Loucy (cell line): ENCODE measurements at regions not wholly inside any gene's neighbourhood (a gene's known extent, or its start where the extent isn't known, plus 50 kb on each side); places are given as distances from the start of the nearest gene placed in this dataset.
A peak's percentile ranks its signal among the peaks of the same experiment; 100 is the strongest.

ENCODE experiments used
- H2AFZ ChIP-seq: fragments of 200-600 bp; sonication (generic); 2 replicates; pipeline ENCODE4 v1.6.0; 2016; ENCODE audit warnings: antibody characterized with exemption, mild to moderate bottlenecking, low read length, moderate library complexity
- H3F3A ChIP-seq: fragments of 200-600 bp; 2 replicates; pipeline ENCODE4 v1.6.0; 2016; ENCODE audit warnings: antibody characterized with exemption, low read depth, mild to moderate bottlenecking
- H3K27me3 ChIP-seq: fragments of 200-600 bp; sonication (generic); 2 replicates; pipeline ENCODE4 v1.6.1; 2014; ENCODE audit warnings: low read length, mild to moderate bottlenecking; ENCODE audit not compliant: insufficient read depth, poor library complexity, severe bottlenecking
- H3K36me3 ChIP-seq: fragments of 200-600 bp; sonication (generic); 2 replicates; pipeline ENCODE4 v1.6.1; 2016; ENCODE audit warnings: low read length; ENCODE audit not compliant: insufficient read depth
- H3K4me1 ChIP-seq: fragments of 200-600 bp; sonication (generic); 2 replicates; pipeline ENCODE4 v1.5.1; 2014; ENCODE audit warnings: low read length, mild to moderate bottlenecking; ENCODE audit not compliant: insufficient read depth, poor library complexity, severe bottlenecking
- H3K4me2 ChIP-seq: fragments of 200-600 bp; sonication (generic); 2 replicates; pipeline ENCODE4 v1.6.0; 2014; ENCODE audit warnings: antibody characterized with exemption, low read length, low read depth, mild to moderate bottlenecking; ENCODE audit not compliant: poor library complexity, severe bottlenecking
- H3K4me3 ChIP-seq: fragments of 200-600 bp; sonication (generic); 2 replicates; pipeline ENCODE4 v1.5.1; 2014; ENCODE audit warnings: low read length, mild to moderate bottlenecking, mixed read lengths; ENCODE audit not compliant: poor library complexity, severe bottlenecking
- H3K79me2 ChIP-seq: fragments of 200-600 bp; sonication (generic); 2 replicates; pipeline ENCODE4 v1.6.1; 2014; ENCODE audit warnings: low read length; ENCODE audit not compliant: insufficient read depth
- H3K9ac ChIP-seq: fragments of 200-600 bp; sonication (generic); 2 replicates; pipeline ENCODE4 v1.6.0; 2014; ENCODE audit warnings: mild to moderate bottlenecking, low read depth, low read length, moderate library complexity; ENCODE audit not compliant: poor library complexity, severe bottlenecking
- H3K9me2 ChIP-seq: fragments of 200-600 bp; sonication (generic); replicated peaks from 2 replicates; pipeline ENCODE4 v1.6.1; 2016; ENCODE audit warnings: low read depth, low read length, mixed read lengths
- H3K9me3 ChIP-seq: fragments of 200-600 bp; sonication (generic); 2 replicates; pipeline ENCODE4 v1.6.1; 2014; ENCODE audit warnings: mild to moderate bottlenecking, antibody characterized with exemption, low read length, low read depth; ENCODE audit not compliant: insufficient read depth
- H4K20me1 ChIP-seq: fragments of 200-600 bp; sonication (generic); 2 replicates; pipeline ENCODE4 v1.6.0; 2014; ENCODE audit warnings: antibody characterized with exemption, low read length, mild to moderate bottlenecking; ENCODE audit not compliant: insufficient read depth, poor library complexity, severe bottlenecking
- CTCF ChIP-seq: fragments of 200-600 bp; sonication (generic); conservative IDR thresholded peaks from 2 replicates; pipeline ENCODE4 v1.5.1; 2014; ENCODE audit warnings: mild to moderate bottlenecking, antibody characterized with exemption, low read length
- EZH2phosphoT487 ChIP-seq: fragments of 200-600 bp; IDR thresholded peaks from 2 replicates; pipeline ENCODE4 v1.6.1; 2018; ENCODE audit warnings: antibody characterized with exemption, mild to moderate bottlenecking, moderate library complexity, borderline replicate concordance

GRCh38 chr5:167947306-167947705, 344.1 kb upstream of the WWC1 start:
- Histone ChIP-seq H3K4me3 (no peak overlapping the region), H3K36me3 (no peaks in the 10 kb centered on the region), H3F3A (peaks cover 3% of the 10 kb centered on the region; the same call in 1 of the 2 replicates), H3K9me2 (no peaks in the 10 kb centered on the region), H3K9me3 (no peaks in the 10 kb centered on the region), H3K9ac (no peak overlapping the region), H3K79me2 (no peaks in the 10 kb centered on the region), H3K4me1 (peaks cover 37% of the 10 kb centered on the region), H4K20me1 (no peaks in the 10 kb centered on the region), H2AFZ (no peak overlapping the region), H3K4me2 (peak overlapping the region; percentile 72), H3K27me3 (no peaks in the 10 kb centered on the region)
- TF ChIP-seq EZH2phosphoT487 = no peak
- no peak for TF ChIP-seq CTCF

GRCh38 chr5:167948251-167948650, 343.2 kb upstream of the WWC1 start:
- H3K9me2 ChIP-seq = no peaks in the 10 kb centered on the region
- H3K4me3 ChIP-seq = peak overlapping the region; percentile 46
- peak overlapping the region; percentile 72 for H3K4me2 ChIP-seq
- H3F3A ChIP-seq = peaks cover 3% of the 10 kb centered on the region; the same call in 1 of the 2 replicates
- H3K9ac ChIP-seq = no peak overlapping the region
- no peaks in the 10 kb centered on the region for H3K36me3 ChIP-seq
- H3K79me2 ChIP-seq = no peaks in the 10 kb centered on the region
- no peaks in the 10 kb centered on the region for H3K9me3 ChIP-seq
- peaks cover 37% of the 10 kb centered on the region for H3K4me1 ChIP-seq
- H4K20me1 ChIP-seq = no peaks in the 10 kb centered on the region
- H2AFZ ChIP-seq = no peak overlapping the region
- TF ChIP-seq CTCF (no peak), EZH2phosphoT487 (no peak)
- H3K27me3 ChIP-seq = no peaks in the 10 kb centered on the region

GRCh38 chr5:167949435-167949834, 342.0 kb upstream of the WWC1 start:
- no peaks in the 10 kb centered on the region for H3K79me2 ChIP-seq
- no peaks in the 10 kb centered on the region for H4K20me1 ChIP-seq
- peaks cover 37% of the 10 kb centered on the region for H3K4me1 ChIP-seq
- peak overlapping the region; percentile 72 for H3K4me2 ChIP-seq
- H3K27me3 ChIP-seq = no peaks in the 10 kb centered on the region
- peaks cover 3% of the 10 kb centered on the region; the same call in 1 of the 2 replicates for H3F3A ChIP-seq
- no peak for TF ChIP-seq EZH2phosphoT487
- no peak for TF ChIP-seq CTCF
- H3K9me2 ChIP-seq = no peaks in the 10 kb centered on the region
- no peak overlapping the region for H3K4me3 ChIP-seq
- H3K9ac ChIP-seq = no peak overlapping the region
- H3K36me3 ChIP-seq = no peaks in the 10 kb centered on the region
- H3K9me3 ChIP-seq = no peaks in the 10 kb centered on the region
- H2AFZ ChIP-seq = no peak overlapping the region
